H9 (cell line): ENCODE measurements at regions not wholly inside any gene's neighbourhood (a gene's known extent, or its start where the extent isn't known, plus 50 kb on each side); places are given as distances from the start of the nearest gene placed in this dataset.
A peak's percentile ranks its signal among the peaks of the same experiment; 100 is the strongest.
"Not testable (repeated sequence)": the region's sequence is repeated elsewhere in the genome, so short reads cannot be mapped to it uniquely, and the experiment has no call there.

ENCODE experiments used
- DNase-seq: peaks from one replicate; pipeline ENCODE4 v3.0.0-alpha.2; 2017
- H2AFZ ChIP-seq: one replicate; pipeline ENCODE4 v1.6.1; 2013; ENCODE audit warnings: mild to moderate bottlenecking, low read length, control low read depth, moderate library complexity
- H2AK5ac ChIP-seq: 2 replicates; pipeline ENCODE4 v1.6.1; 2013; ENCODE audit warnings: low read length, control low read depth, mixed read lengths; ENCODE audit not compliant: insufficient read length
- H2BK120ac ChIP-seq: one replicate; pipeline ENCODE4 v1.6.1; 2013; ENCODE audit warnings: low read depth, mild to moderate bottlenecking, low read length, control low read depth, inconsistent platforms; ENCODE audit not compliant: poor library complexity, severe bottlenecking
- H2BK12ac ChIP-seq: 2 replicates; pipeline ENCODE4 v1.6.1; 2013; ENCODE audit warnings: low read length, control low read depth, mixed read lengths, low read depth; ENCODE audit not compliant: insufficient read length
- H2BK15ac ChIP-seq: 2 replicates; pipeline ENCODE4 v1.6.1; 2013; ENCODE audit warnings: low read depth, low read length, control low read depth
- H2BK20ac ChIP-seq: one replicate; pipeline ENCODE4 v1.6.1; 2013; ENCODE audit warnings: low read depth, mild to moderate bottlenecking, low read length, control low read depth, inconsistent platforms; ENCODE audit not compliant: poor library complexity, severe bottlenecking
- H2BK5ac ChIP-seq: 2 replicates; pipeline ENCODE4 v1.6.1; 2013; ENCODE audit warnings: low read length, control low read depth, mixed read lengths; ENCODE audit not compliant: insufficient read length
- H3K14ac ChIP-seq: 2 replicates; pipeline ENCODE4 v1.6.1; 2013; ENCODE audit warnings: low read length, control low read depth; ENCODE audit not compliant: insufficient read depth
- H3K18ac ChIP-seq: 2 replicates; pipeline ENCODE4 v1.6.1; 2013; ENCODE audit warnings: low read depth, mild to moderate bottlenecking, mixed read lengths, low read length, control low read depth; ENCODE audit not compliant: insufficient read length
- H3K23ac ChIP-seq: 2 replicates; pipeline ENCODE4 v1.6.1; 2013; ENCODE audit warnings: low read length, control low read depth, mixed read lengths, low read depth; ENCODE audit not compliant: insufficient read length
- H3K23me2 ChIP-seq: 2 replicates; pipeline ENCODE4 v1.6.1; 2013; ENCODE audit warnings: low read depth, mild to moderate bottlenecking, mixed read lengths, low read length, control low read depth; ENCODE audit not compliant: insufficient read length, poor library complexity, severe bottlenecking
- H3K27ac ChIP-seq: 2 replicates; pipeline ENCODE4 v1.5.1; 2013; ENCODE audit warnings: low read length, control low read depth, mixed read lengths, low read depth; ENCODE audit not compliant: insufficient read length
- H3K27me3 ChIP-seq: 2 replicates; pipeline ENCODE4 v1.6.1; 2013; ENCODE audit warnings: low read length, control low read depth, inconsistent platforms; ENCODE audit not compliant: insufficient read depth
- H3K4ac ChIP-seq: 2 replicates; pipeline ENCODE4 v1.6.1; 2013; ENCODE audit warnings: low read depth, mild to moderate bottlenecking, control low read depth, inconsistent platforms, low read length, moderate library complexity
- H3K4me1 ChIP-seq: 2 replicates; pipeline ENCODE4 v1.6.1; 2013; ENCODE audit warnings: low read length, control low read depth, inconsistent platforms; ENCODE audit not compliant: insufficient read depth
- H3K4me2 ChIP-seq: 2 replicates; pipeline ENCODE4 v1.6.1; 2013; ENCODE audit warnings: low read length, control low read depth, mixed read lengths; ENCODE audit not compliant: insufficient read length, insufficient read depth
- H3K56ac ChIP-seq: 2 replicates; pipeline ENCODE4 v1.6.1; 2013; ENCODE audit warnings: low read depth, mild to moderate bottlenecking, mixed read lengths, low read length, control low read depth; ENCODE audit not compliant: insufficient read length
- H3K79me1 ChIP-seq: 2 replicates; pipeline ENCODE4 v1.6.1; 2013; ENCODE audit warnings: low read depth, mild to moderate bottlenecking, moderate library complexity, low read length, control low read depth, inconsistent platforms; ENCODE audit not compliant: insufficient read depth, poor library complexity, severe bottlenecking
- H3K79me2 ChIP-seq: 2 replicates; pipeline ENCODE4 v1.6.1; 2013; ENCODE audit warnings: low read length, control low read depth, inconsistent platforms; ENCODE audit not compliant: insufficient read depth
- H3K9ac ChIP-seq: 2 replicates; pipeline ENCODE4 v1.6.1; 2013; ENCODE audit warnings: low read length, control low read depth, mixed read lengths; ENCODE audit not compliant: insufficient read length; ENCODE audit errors: extremely low read depth
- H3K9me3 ChIP-seq: one replicate; pipeline ENCODE4 v1.6.1; 2013; ENCODE audit warnings: low read depth, low read length, inconsistent platforms; ENCODE audit not compliant: control insufficient read depth
- H3T11ph ChIP-seq: one replicate; pipeline ENCODE4 v1.6.1; 2013; ENCODE audit warnings: mild to moderate bottlenecking, low read length, control low read depth, inconsistent platforms
- H4K20me1 ChIP-seq: one replicate; pipeline ENCODE4 v1.6.1; 2013; ENCODE audit not compliant: control insufficient read depth, insufficient read length, insufficient read depth
- H4K5ac ChIP-seq: 2 replicates; pipeline ENCODE4 v1.6.1; 2013; ENCODE audit warnings: low read depth, mild to moderate bottlenecking, mixed read lengths, low read length, control low read depth; ENCODE audit not compliant: insufficient read length
- H4K8ac ChIP-seq: replicated peaks from 2 replicates; pipeline ENCODE4 v1.6.1; 2013; ENCODE audit warnings: low read length, control low read depth, mixed read lengths, low read depth; ENCODE audit not compliant: insufficient read length
- H4K91ac ChIP-seq: 2 replicates; pipeline ENCODE4 v1.6.1; 2013; ENCODE audit warnings: low read depth, mild to moderate bottlenecking, moderate library complexity, mixed read lengths, low read length, control low read depth; ENCODE audit not compliant: insufficient read length
- H3K27ac Mint-ChIP-seq, 3 experiments: 2 replicates in 2 of 3; 3 replicates in 1 of 3; pipeline ENCODE4 v1.8.0; 2020 to 2021; ENCODE audit warnings: mixed read lengths in 3 of 3, mild to moderate bottlenecking in 1 of 3, moderate library complexity in 1 of 3
- H3K27me3 Mint-ChIP-seq: 2 replicates; pipeline ENCODE4 v1.8.0; 2021; ENCODE audit warnings: low read depth, mild to moderate bottlenecking, moderate library complexity, mixed read lengths
- H3K36me3 Mint-ChIP-seq, 3 experiments: 2 replicates in 2 of 3; 3 replicates in 1 of 3; pipeline ENCODE4 v1.8.0; 2020 to 2021; ENCODE audit warnings: low read depth in 3 of 3, mixed read lengths in 3 of 3; ENCODE audit not compliant: insufficient read depth in 1 of 3
- H3K4me1 Mint-ChIP-seq, 2 experiments: 2 replicates each; pipeline ENCODE4 v1.8.0; 2020; ENCODE audit warnings: mixed read lengths in 2 of 2
- H3K4me3 Mint-ChIP-seq, 2 experiments: 2 replicates in 1 of 2; 3 replicates in 1 of 2; pipeline ENCODE4 v1.8.0; 2020 to 2021; ENCODE audit warnings: mild to moderate bottlenecking in 2 of 2, mixed read lengths in 2 of 2, moderate library complexity in 1 of 2
- H3K9me3 Mint-ChIP-seq, 2 experiments: 2 replicates in 1 of 2; 3 replicates in 1 of 2; pipeline ENCODE4 v1.8.0; 2020; ENCODE audit warnings: mild to moderate bottlenecking in 2 of 2, mixed read lengths in 2 of 2, moderate library complexity in 1 of 2
- CTCF ChIP-seq: fragments of 200-600 bp; sonication (generic); conservative IDR thresholded peaks from 3 replicates; pipeline ENCODE4 v1.8.0; 2021; ENCODE audit warnings: antibody characterized with exemption, mild to moderate bottlenecking
- WGBS: extraction: QIAGEN DNeasy Blood & Tissue Kit; methylation state at CpG from one replicate; pipeline ENCODE4 v1.1.7; 2013; ENCODE audit warnings: missing lambda C conversion rate, low lambda C conversion rate, mixed read lengths; ENCODE audit not compliant: insufficient read length; ENCODE audit errors: extremely low coverage; 5-methylcytosine and 5-hydroxymethylcytosine counted together

GRCh38 chr12:47433876-47434275 lies 272.0 kb downstream of the RPAP3 start:
- Histone ChIP-seq H3K4ac (no peak overlapping the region), H3K9me3 (no peaks in the 10 kb centered on the region), H4K5ac (no peak overlapping the region), H3K4me1 (no peaks in the 10 kb centered on the region), H2BK12ac (no peak overlapping the region), H3K27ac (no peak overlapping the region), H3T11ph (no peak overlapping the region), H2AFZ (no peak overlapping the region), H3K79me2 (no peaks in the 10 kb centered on the region), H3K4me2 (no peak overlapping the region), H2BK15ac (no peak overlapping the region), H2BK120ac (no peak overlapping the region), H3K23ac (no peak overlapping the region), H3K23me2 (no peaks in the 10 kb centered on the region), H4K20me1 (no peaks in the 10 kb centered on the region), H3K18ac (no peak overlapping the region), H2AK5ac (no peak overlapping the region), H2BK5ac (no peak overlapping the region), H3K9ac (no peak overlapping the region), H4K91ac (no peak overlapping the region), H2BK20ac (no peak overlapping the region), H3K27me3 (no peaks in the 10 kb centered on the region), H3K14ac (no peak overlapping the region), H3K56ac (no peak overlapping the region), H4K8ac (no peak overlapping the region), H3K79me1 (no peaks in the 10 kb centered on the region)
- no peak overlapping the region for H3K4me3 Mint-ChIP-seq
- H3K27me3 Mint-ChIP-seq, result no peaks in the 10 kb centered on the region
- H3K4me1 Mint-ChIP-seq, result no peaks in the 10 kb centered on the region
- H3K9me3 Mint-ChIP-seq, result peaks cover 25 to 40% of the 10 kb centered on the region in 2 experiments
- H3K36me3 Mint-ChIP-seq, result peaks cover 0 to 3% (median 2%) of the 10 kb centered on the region in 3 experiments; a peak in 3 of 7 replicates
- TF ChIP-seq CTCF, result no peak
- no peak overlapping the region for H3K27ac Mint-ChIP-seq
- no peak for DNase-seq

GRCh38 chr12:47426678-47427309 lies 279.0 kb downstream of the RPAP3 start:
- peak overlapping the region in 2 of 3 experiments; percentile 21 to 92; a peak in 2 of 7 replicates for H3K27ac Mint-ChIP-seq
- H3K23ac ChIP-seq, H2BK15ac ChIP-seq, H3K4me3 Mint-ChIP-seq, H2AK5ac ChIP-seq, H3K9me3 ChIP-seq, H3K14ac ChIP-seq, H4K8ac ChIP-seq, H3K18ac ChIP-seq, H2BK20ac ChIP-seq, H4K91ac ChIP-seq, H3K56ac ChIP-seq, H4K20me1 ChIP-seq, H3K4me2 ChIP-seq, H2BK12ac ChIP-seq, H3K79me1 ChIP-seq, H3T11ph ChIP-seq, DNase-seq, H2AFZ ChIP-seq, H3K4me1 ChIP-seq, H3K4me1 Mint-ChIP-seq, H2BK5ac ChIP-seq, H3K36me3 Mint-ChIP-seq, H3K23me2 ChIP-seq, H2BK120ac ChIP-seq, H3K27ac ChIP-seq, H3K9ac ChIP-seq, H3K27me3 ChIP-seq, H3K27me3 Mint-ChIP-seq, H4K5ac ChIP-seq, H3K79me2 ChIP-seq, H3K4ac ChIP-seq: not testable (repeated sequence)
- peaks cover 10 to 14% of the 10 kb centered on the region in 2 experiments for H3K9me3 Mint-ChIP-seq
- no CpG with 5 or more reads among the region's 21 CpGs for WGBS
